ENCODE measurements at regions not wholly inside any gene's neighbourhood (a gene's known extent, or its start where the extent isn't known, plus 50 kb on each side); places are given as distances from the start of the nearest gene placed in this dataset.
"Not testable (repeated sequence)": the region's sequence is repeated elsewhere in the genome, so short reads cannot be mapped to it uniquely, and the experiment has no call there.

DNA sequence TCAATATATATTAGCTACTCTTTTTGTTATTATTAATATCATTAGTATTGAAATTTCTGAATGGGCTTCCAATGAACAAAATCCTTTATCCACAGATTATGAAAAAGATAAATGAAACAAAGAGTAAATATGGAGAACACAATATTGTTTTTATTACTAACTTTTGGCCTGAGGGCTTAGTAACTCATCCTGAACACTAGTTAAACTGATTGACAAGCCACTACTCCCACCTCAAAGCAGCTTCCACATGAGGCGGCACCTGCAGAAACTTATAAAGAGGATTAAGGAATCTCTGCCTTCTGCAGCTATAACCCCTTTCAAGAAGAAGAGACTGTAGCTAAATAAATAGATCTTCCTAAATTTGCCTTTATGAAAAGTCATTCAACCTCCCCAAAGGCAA, 187.6 kb upstream of the ALG10 start:
- DNase-seq: no peak

DNA sequence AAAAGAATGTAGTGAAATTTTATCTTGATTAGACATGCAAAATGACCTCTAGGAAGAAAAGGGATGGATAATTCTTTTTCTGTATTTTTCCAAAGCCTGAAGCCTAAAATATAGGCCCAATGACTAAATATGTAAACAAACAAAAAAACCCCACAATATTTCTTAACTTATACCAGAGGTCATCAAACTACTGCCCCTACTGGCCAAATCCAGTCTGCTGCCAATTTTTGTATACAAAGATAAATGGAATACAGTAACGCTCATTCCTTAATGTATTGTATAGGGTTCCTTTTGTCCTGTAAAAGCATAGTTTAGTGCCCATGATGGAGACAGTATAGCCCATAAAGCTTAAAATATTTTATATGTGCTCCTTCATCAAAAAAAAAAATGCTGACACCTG, 145.7 kb upstream of the ALG10 start:
- DNase-seq: no peak

DNA sequence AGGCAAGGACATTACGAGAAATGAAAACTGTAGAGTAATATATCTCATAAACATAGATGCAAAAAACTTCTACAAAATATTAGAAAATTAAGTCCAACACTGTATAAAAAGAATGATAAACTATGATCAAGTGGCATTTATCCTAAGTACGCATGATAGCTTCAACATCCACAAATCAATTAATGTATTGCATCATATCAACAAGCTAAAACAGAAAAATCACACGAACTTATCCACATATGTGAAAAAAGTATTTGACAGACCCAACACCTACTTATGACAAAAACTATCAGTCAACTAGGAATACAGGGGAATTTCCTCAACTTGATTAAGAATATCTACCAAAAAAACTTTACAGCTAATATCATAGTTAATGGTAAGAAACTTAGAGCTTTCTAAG, 129.9 kb upstream of the ALG10 start:
- no peak for DNase-seq

DNA sequence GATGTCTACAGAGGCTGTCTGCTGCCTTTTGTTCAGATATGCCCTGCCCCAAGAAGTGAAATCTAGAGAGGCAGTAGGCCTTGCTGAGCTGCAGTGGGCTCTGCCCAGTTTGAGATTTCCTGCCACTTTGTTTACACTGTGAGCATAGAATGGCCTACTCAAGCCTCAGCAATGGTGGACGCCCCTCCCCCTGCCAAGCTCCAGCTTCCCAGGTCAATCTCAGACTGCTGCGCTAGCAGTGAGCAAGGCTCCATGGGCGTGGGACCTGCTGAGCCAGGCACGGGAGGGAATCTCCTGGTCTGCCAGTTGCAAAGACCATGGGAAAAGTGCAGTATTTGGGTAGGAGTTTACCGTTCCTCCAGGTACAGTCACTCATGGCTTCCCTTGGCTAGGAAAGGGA, 101.8 kb upstream of the ALG10 start:
- not testable (repeated sequence) for DNase-seq

DNA sequence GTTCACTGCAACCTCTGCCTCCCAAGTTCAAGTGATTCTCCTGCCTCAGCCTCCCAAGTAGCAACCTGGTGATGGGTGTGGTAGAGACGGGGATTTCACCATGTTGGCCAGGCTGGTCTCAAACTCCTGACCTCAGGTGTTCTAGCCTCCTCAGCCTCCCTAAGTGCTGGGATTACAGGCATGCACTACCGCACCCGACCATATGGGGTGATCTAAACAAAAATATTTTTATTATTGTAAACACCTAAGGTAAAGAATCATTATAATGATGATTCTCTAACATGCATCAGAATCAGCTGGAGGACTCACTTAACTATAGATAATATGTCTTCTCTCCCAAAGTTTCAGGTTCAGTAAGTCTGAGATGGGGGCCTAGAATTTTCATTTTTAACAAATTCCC, 96.2 kb upstream of the ALG10 start:
- no peak for DNase-seq

DNA sequence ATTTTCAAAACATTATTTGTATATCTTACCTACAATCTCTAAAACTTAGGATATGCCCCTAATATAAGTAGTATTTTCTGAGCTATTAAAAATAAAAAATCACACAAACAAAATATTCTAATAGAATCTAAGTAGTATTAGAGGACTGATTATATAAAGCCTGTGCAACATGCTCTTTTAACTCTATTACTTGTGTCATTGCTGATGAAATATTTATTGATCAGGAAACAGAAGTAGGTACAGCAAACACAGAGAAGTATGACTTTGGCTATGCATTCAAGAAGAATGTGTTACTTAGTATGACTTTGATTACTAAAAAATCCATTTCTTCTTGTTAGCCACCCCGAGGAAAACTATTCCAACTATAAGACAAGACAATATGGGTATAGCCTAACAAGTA, 84.6 kb upstream of the ALG10 start:
- DNase-seq: not testable (repeated sequence)

DNA sequence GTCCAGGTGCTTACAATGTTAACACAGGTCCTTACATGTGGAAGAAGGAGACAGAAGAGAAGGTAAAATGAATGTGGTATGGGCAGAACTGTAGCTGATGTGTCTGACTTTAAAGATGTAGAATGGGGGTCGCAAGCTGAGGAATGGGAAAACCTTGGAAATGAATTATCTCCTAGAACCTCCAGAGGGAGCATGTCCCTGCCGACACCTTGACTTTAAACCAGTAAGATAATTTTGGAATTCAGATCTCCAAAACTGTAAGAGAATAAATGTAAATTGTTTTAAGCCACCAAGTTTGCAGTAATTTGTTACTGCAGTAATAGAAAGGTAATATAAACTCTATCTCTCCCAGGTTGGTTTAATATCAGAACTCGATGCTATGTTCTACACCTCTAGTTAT, 80.1 kb upstream of the ALG10 start:
- no peak for DNase-seq

DNA sequence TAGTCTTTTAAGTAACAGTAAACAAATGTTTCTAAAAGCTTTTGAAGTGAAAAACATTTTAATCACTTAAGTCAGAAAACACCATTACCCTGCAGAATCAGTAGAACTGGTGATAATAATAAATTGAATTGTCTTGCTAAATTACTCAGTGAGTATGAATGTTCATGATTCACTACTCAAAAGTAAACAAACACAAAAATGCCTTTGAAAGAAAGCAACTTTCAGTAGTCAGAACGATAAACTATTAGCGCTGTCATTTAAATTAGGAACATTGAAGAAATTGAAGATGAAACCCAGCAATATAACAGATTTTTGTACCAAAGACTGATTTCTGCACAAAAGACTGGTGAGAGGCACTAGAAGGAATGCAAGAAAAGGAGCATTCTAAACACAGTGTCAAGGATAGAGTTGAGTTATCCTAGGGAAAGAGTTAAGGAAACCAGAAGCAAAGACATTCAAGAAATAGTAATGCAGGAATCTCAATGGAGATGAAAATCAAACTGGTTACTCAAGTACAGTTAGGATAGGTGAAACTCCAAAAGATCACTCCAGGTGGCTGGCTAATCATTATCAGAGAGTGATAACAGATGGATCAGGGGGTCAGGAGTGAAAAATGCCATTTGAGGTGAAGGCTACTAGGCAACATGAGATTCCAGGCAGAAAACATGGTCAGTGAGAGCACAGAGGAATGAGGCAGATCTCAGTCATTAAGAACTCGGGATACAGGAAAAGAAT, 77.4 kb upstream of the ALG10 start:
- no peak for DNase-seq

DNA sequence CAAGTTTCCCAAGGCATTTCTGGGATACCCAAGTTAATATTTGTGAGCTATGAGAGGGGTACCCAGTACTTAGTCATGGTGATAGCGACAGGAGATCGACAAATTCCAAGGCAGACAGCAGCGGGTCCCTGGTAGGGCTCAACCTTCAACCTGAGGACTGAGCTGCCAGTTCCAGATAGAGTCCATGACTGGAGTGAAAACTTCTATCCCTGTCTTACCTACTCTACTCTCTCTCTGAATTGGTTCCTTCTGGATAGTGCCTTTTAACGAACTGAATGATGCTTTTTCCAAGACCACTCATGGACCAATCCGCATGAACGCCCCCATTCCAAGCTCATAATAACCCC, 76.9 kb upstream of the ALG10 start:
- no peak for DNase-seq

DNA sequence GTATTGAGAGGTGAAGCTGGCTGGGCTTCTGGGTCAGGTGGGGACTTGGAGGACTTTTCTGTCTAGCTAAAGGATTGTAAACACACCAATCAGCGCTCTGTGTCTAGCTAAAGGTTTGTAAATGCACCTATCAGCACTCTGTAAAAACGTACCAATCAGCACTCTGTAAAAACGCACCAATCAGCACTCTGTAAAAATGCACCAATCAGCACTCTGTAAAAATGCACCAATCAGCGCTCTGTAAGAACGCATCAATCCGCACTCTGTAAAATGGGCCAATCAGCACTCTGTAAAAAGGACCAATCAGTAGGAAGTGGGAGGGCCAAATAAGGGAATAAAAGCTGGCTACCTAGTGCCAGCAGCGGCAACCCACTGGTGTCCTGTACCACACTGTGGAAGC, 56.1 kb upstream of the ALG10 start:
- DNase-seq: not testable (repeated sequence)

DNA sequence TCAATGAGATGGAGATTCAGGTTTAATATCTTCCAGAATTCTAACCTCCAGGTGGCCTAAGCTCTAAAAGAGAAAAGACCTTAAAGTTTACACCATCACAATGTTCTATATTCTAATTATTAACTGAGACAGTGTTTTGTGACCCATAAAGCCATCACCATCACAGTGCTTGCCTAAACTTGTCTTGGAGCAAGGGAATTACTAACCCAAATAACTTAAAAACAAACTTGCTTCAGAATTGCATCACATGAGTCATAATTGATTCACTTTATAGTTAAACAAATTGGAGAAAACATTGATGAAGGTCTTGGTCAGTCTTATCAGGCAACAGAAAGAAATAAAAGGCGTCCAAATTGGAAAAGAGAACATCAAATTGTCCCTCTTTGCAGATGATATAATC, 54.5 kb upstream of the ALG10 start:
- no peak for DNase-seq

All from NCI-H2171 treated with DMSO at 0.1 percent for 48 hours (cell line).